ENCODE measurements at regions not wholly inside any gene's neighbourhood (a gene's known extent, or its start where the extent isn't known, plus 50 kb on each side); places are given as distances from the start of the nearest gene placed in this dataset.

DNA sequence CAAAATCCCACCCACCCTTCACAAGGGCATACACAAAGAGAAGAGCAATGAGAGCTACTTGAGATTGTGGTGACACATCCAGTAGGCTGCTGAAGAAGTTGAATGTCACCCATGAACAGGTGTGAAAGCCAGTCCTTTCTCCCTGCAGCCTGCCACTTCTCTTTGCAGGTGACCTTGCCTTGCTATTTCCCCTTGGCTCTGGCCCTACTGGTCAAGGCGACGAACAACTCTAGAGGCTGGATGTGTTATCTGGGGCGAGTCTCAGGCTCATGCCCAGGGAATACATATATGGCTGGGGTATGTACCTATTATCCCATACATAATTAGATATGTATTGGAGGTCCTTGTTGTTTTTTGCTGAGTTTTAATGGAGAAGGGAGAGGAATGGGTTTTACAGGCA, 70.2 kb upstream of the EGLN3 start:
- no peak for DNase-seq (ENCODE audit: low read depth in 2 of 2)

- no peak for DNase-seq (ENCODE audit: low read depth in 2 of 2)
These were observed 69.1 kb upstream of the EGLN3 start for GRCh38 chr14:34020014-34020413.

DNA sequence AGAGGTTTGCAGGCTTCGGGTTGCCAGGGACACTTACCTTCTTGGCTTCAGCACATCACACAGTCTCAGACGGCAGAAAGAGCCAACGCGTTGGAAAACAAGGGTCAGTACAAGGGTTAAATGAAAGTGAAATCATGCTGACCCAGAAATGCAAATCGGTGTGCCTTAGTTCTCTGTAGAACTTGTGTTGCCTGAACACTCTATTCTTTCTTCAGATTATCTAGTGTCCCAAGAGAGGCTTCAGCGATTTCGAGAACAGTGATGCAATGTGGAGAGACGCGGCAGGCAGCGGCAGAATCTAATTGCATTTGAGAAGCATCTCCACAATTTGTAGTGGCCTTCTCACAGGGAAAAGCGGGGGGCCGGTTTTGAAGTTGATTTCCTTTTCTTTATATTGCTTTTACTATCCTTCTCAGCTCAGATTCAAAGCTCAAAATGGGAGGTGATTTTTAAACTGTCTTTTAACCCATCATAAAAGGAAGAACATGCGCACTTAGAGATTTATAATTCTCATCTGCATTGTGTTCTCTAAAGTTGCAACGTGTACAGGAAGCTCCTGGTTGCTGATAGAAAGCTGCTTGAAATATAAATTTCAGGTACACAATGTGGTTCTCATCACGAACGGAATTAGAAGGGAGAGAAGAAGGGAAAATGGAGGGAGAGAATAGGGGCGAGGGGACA, 67.8 kb upstream of the EGLN3 start:
- no peak for DNase-seq (ENCODE audit: low read depth in 2 of 2)

- DNase-seq (ENCODE audit: low read depth in 2 of 2): no peak
These were observed 67.3 kb upstream of the EGLN3 start for GRCh38 chr14:34018125-34018524.

DNA sequence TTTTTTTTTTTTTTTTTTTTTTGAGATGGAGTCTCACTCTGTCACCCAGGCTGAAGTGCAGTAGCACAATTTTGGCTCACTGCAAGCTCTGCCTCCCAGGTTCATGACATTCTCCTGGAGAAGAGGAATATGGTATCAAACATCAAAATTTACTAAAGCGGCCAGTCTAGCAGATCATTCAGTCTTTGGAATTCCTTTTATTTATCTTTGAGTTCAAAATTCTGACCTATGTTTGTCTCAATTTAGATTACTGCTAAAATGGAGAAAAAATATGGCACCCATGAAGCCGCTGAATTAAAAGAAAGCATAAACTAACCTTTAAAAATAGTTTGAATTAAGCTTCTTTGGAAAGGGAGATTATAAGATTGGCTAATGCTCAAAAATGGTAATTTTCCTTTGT, 64.5 kb upstream of the EGLN3 start:
- DNase-seq (ENCODE audit: low read depth in 2 of 2): no peak

GRCh38 chr14:34014936-34015335, 64.1 kb upstream of the EGLN3 start:
- no peak for DNase-seq (ENCODE audit: low read depth in 2 of 2)

DNA sequence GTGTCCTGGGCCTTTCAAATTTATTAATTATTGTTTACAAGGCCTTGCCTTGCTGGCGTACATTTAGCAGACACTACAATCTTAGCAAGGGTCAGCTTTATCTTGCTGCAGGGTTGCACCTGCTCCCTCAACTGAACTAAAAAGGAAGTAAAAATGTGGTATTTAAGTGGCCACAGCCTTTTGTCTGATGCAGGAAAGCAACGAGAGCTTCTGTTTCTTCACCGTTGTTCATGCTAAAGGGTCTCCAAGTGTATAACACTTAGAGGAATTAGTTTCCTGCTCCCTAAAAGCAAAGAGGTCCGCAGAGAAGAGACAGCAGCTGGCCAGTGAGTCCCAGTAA, 62.8 kb upstream of the EGLN3 start:
- no peak for DNase-seq (ENCODE audit: low read depth in 2 of 2)

DNA sequence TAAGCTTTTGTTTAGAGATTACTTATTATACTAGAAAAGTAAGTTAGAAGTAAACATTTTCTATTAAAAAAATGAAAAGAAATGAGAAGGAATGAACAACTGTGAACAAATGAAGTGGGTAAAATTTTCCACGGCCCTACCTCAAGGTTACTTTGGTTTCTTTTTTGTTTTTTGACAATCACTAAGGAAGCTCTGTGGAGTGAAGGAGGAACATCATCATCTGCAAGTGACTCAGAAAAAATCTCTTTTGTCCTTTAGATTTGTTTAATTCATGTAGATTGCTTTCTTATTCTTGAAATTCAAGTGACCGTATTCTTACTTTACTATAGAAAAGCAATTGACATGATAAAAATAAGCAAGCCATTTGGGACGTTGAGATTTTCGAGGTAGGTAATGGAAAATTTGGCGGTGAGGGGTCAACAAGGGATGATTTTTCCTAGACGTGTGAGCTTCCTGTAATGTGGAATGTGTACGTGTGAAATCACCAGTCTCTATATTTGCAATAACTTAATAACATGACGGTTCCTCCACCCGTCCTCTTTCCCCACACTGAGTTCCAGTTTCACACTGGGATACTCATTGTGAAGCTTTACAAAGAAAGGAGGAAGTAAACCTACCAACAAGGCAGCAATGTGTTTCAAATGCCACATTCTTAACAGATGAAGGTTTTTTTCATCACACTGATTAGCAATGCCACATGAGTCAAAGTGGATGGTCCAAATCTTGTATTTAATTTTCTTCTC, 62.3 kb upstream of the EGLN3 start:
- DNase-seq (ENCODE audit: low read depth in 2 of 2): no peak

DNA sequence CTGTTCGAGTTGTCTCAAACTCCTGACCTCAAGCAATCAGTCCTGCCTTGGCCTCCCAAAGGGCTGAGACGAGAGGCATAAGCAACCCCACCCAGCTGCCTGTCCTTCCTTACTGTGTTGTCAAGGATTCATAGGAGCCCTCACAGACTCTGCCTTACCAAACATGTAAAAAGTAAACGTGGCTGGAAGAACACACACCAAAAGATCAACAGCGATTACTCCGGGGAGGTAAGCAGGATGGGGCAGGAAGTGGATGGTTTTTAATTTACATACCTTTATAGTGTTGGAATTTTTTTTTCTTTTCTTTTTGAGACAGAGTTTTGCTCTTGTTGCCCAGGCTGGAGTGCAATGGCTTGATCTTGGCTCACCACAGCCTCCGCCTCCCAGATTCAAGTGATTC, 61.5 kb upstream of the EGLN3 start:
- no peak for DNase-seq (ENCODE audit: low read depth in 2 of 2)

- DNase-seq (ENCODE audit: low read depth in 2 of 2): no peak
These were observed 59.1 kb upstream of the EGLN3 start for GRCh38 chr14:34009956-34010355.

DNA sequence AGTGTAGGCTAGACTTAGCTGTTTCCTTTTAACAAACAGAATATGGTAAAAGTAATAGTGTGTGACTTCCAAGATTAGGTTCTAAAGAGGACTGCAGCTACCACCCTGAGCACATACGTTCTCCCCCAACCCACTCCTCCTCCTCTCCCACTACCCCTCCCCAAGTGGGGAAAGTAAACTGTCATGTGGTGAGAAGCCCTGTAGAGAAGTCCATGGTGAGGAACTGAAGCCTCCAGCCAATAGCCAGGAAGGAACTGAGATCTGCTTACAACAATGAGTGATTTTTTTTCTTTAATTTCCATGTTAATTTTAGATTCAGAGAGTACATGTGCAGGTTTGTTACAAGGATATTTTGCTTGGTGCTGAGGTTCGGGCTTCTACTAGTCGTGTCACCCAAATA, 57.0 kb upstream of the EGLN3 start:
- no peak for DNase-seq (ENCODE audit: low read depth in 2 of 2)

DNA sequence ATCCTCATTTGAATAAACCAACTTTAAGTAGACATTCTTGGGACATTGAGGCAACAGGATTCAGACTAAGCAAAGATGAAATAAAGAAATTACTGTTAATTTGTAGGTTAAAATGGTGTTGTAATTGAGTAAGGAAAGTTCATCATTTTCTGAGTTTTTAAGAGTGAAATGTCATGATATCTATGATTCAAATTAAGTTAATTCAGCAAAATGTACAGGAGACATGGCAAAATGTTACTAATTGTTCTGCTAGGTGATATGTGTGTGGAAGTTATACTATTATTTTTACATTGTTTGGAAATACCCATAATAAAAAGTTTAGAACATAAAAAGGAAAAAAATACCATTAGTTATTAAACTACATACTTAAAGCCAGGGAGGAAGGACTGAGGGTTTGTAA, 55.0 kb upstream of the EGLN3 start:
- no peak for DNase-seq (ENCODE audit: low read depth in 2 of 2)

GRCh38 chr14:34004881-34005280, 54.0 kb upstream of the EGLN3 start:
- DNase-seq (ENCODE audit: low read depth in 2 of 2): no peak

DNA sequence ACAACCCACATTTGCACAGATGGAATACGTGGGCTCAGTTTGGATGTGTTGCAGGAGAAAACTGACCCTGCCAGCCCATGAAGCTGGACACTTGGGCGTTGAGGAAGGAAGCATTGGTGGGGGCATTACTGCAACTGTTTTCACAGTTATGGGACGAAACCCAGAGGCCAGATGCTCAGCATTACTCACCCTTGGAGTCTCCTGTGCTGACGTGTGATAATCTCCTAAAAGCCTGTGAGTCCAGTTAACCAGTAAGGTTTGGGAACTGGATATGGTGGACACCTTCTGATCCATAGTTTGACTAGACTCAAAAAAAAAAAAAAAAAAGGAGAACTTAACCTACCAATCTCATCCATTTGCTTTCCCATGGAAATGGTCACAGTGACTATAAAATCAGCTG, 52.8 kb upstream of the EGLN3 start:
- no peak for DNase-seq (ENCODE audit: low read depth in 2 of 2)

DNA sequence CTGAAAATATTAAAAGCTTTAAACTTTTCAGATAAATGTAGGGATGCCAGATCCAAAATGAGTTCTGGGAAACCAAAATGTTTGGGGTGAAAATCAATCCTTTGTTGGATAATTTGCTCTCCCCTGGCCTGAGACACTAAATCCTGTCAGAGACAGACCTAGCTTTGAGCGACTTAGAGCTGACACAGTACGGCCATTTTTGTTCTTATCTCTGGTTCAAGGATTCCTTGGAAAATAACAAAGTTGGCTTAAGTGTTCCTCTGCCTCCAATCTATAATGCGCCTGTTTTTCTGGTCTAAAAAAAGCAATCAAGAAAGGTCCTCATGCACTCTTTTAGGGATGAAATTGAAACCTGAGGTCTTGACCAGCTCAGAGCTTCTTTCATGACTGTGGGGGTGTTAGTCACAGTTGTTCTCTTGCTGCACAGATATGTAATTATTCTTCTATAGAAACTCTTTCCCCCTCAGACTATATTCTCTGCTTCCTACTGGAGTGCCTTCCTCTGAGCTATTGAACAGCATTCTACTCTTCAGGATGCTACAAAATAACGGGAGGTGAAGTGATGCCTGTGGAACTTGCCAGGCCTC, 52.3 kb upstream of the EGLN3 start:
- DNase-seq (ENCODE audit: low read depth in 2 of 2): no peak
